Lower lobe of right lung (tissue), 2 donors: ENCODE measurements at regions not wholly inside any gene's neighbourhood (a gene's known extent, or its start where the extent isn't known, plus 50 kb on each side); places are given as distances from the start of the nearest gene placed in this dataset.

ENCODE experiments used
- ATAC-seq, 2 donors: fragments of 200-7000 bp; cut with Tn5 transposase; one replicate each; pipeline ENCODE4 v1.9.1; 2020 to 2022; ENCODE audit warnings: mild to moderate bottlenecking in 2 of 2, moderate library complexity in 2 of 2
- DNase-seq: peaks from one replicate; pipeline ENCODE4 v3.0.0-alpha.2; 2020
- H3K27ac ChIP-seq: fragments of 200-600 bp; one replicate; pipeline ENCODE4 v1.8.0; 2022
- H3K27me3 ChIP-seq: fragments of 200-600 bp; one replicate; pipeline ENCODE4 v1.8.0; 2022; ENCODE audit warnings: low read depth
- H3K36me3 ChIP-seq: fragments of 200-600 bp; one replicate; pipeline ENCODE4 v1.8.0; 2022; ENCODE audit warnings: mild to moderate bottlenecking
- H3K4me1 ChIP-seq: fragments of 200-600 bp; one replicate; pipeline ENCODE4 v1.8.0; 2022
- H3K4me3 ChIP-seq: fragments of 200-600 bp; one replicate; pipeline ENCODE4 v1.8.0; 2022; ENCODE audit warnings: mild to moderate bottlenecking
- H3K9me3 ChIP-seq: fragments of 200-600 bp; one replicate; pipeline ENCODE4 v1.8.0; 2022
- CTCF ChIP-seq: fragments of 200-600 bp; IDR thresholded peaks from one replicate; pipeline ENCODE4 v1.8.0; 2022; ENCODE audit warnings: antibody characterized with exemption, mild to moderate bottlenecking
- intact Hi-C: fragments of 100-400 bp; cut with DNase I; formaldehyde crosslinking; loops from one replicate; pipeline ENCODE4 v1.11.0; 2022
- donor health status: DM: no; HTN: yes; CAD: no; lungs with severe emphysema.

DNA sequence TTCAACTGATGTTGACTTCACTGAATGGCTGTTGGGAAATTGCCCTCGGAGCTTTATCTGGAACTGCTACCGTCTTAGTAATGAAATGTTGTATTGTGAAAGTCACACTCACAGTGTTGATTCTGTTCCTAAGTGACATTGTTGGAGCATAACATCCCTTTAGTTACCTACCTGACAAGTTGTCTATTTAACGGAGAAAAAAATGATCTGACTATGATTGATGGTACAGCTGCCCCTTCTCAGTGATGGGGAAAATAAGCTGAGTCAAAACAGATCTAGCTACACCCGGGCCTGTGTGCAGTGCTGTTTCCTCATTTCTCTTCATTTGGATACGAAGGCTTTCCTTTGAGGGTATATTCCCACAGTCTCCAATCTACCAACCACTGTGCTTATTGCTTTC is 472.3 kb upstream of the BRINP3 start:
- H3K4me1 ChIP-seq = no peaks in the 10 kb centered on the region
- no peak for ATAC-seq
- no peak for TF ChIP-seq CTCF
- H3K9me3 ChIP-seq = no peaks in the 10 kb centered on the region
- H3K27me3 ChIP-seq = no peaks in the 10 kb centered on the region
- no peak overlapping the region for H3K4me3 ChIP-seq
- H3K27ac ChIP-seq = no peak overlapping the region
- no peak for DNase-seq
- no peaks in the 10 kb centered on the region for H3K36me3 ChIP-seq
- intact Hi-C loops = no loop called here

- intact Hi-C loops = no loop called here
- no peak for DNase-seq
- no peak for TF ChIP-seq CTCF
Measured at GRCh38 chr1:190957565-190957964, 479.9 kb upstream of the BRINP3 start.

DNA sequence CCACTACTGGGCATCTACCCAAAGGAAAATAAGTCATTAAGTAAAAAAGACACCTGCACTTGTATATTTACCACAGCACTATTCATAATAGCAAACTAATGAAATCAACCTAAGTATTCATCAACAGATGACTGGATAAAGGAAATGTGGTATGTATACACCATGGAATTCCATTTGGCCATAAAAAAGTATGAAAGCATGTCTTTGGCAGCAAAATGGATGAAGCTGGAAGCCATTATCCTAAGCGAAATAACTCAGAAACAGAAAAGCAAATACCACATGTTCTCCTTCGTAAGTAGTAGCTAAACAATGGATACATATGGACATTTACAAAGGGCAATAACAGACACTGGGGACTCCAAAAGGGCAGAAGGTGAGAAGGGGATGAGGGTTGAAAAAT is 485.7 kb upstream of the BRINP3 start:
- H3K9me3 ChIP-seq = no peaks in the 10 kb centered on the region
- intact Hi-C loops = no loop called here
- TF ChIP-seq CTCF = no peak
- H3K4me1 ChIP-seq = no peaks in the 10 kb centered on the region
- no peak for ATAC-seq
- H3K27ac ChIP-seq = no peak overlapping the region
- DNase-seq = no peak
- H3K27me3 ChIP-seq = no peaks in the 10 kb centered on the region
- H3K4me3 ChIP-seq = no peak overlapping the region
- no peaks in the 10 kb centered on the region for H3K36me3 ChIP-seq

More at GRCh38 chr1:190957565-190957964, 479.9 kb upstream of the BRINP3 start:
- no peak overlapping the region for H3K27ac ChIP-seq
- no peaks in the 10 kb centered on the region for H3K4me1 ChIP-seq
- no peak for ATAC-seq
- no peak overlapping the region for H3K4me3 ChIP-seq
- no peaks in the 10 kb centered on the region for H3K9me3 ChIP-seq
- H3K36me3 ChIP-seq = no peaks in the 10 kb centered on the region
- H3K27me3 ChIP-seq = no peaks in the 10 kb centered on the region

DNA sequence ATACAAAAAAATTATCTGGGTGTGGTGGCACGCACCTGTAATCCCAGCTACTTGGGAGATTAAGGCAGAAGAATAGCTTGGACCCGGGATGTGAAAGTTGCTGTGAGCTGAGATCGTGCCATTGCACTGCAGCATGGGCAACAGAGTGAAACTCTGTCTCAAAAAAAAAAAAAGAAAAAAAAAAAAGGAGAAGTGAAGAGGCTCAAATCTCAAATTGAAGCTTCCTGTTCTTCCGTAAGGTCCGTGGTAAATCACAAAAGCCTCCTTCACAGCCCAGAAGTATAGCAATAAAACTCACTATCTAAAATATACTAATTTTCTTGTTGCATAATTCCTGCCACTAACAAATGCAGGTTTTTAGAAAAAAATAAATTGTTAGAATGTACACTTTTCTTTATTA is 498.2 kb upstream of the BRINP3 start:
- intact Hi-C loops = no loop called here
- no peak for DNase-seq
- H3K27ac ChIP-seq = no peak overlapping the region
- ATAC-seq = no peak
- no peaks in the 10 kb centered on the region for H3K36me3 ChIP-seq
- H3K4me3 ChIP-seq = no peak overlapping the region
- no peaks in the 10 kb centered on the region for H3K4me1 ChIP-seq
- no peaks in the 10 kb centered on the region for H3K9me3 ChIP-seq
- TF ChIP-seq CTCF = no peak
- no peaks in the 10 kb centered on the region for H3K27me3 ChIP-seq

DNA sequence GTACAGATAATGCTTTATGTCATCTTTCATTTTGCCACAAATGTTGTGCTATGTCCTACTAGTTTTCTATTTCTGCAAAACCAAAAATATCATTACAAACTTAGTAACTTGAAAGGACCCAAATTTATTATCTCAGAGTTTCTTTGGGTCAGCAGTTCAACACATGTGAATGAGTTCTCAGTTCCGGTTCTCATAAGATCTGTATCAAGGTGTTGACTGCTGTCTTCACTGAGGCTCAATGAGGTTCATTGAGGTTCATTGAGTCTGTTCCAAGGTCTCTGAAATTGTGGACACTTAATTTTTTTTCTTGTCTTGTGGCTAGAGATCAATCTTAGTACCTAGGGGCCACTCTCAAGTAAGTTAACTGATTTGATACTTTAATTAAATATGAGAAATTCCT is 525.1 kb upstream of the BRINP3 start:
- Histone ChIP-seq H3K4me3 (no peak overlapping the region), H3K27me3 (no peaks in the 10 kb centered on the region), H3K27ac (no peak overlapping the region), H3K36me3 (no peaks in the 10 kb centered on the region), H3K9me3 (no peaks in the 10 kb centered on the region), H3K4me1 (no peaks in the 10 kb centered on the region)
- no peak for TF ChIP-seq CTCF
- ATAC-seq = no peak
- intact Hi-C loops = no loop called here
- DNase-seq = no peak

DNA sequence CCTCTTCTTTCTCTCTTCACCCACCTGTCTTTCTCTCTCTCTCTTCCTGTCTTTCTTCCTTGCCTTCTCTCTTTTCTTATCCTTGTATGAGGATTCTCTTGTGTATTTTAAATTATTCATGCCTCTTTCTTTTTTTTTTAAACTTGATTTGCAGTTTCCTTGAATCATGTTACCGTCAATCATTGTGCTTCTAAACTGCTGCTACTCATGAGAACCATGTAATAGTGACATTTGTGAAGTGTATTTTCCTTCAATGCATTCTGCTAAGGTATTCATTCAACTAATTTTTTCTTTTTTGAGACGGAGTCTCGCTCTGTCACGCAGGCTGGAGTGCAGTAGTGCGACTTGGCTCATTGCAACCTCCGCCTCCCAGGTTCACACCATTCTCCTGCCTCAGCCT is 539.1 kb upstream of the BRINP3 start:
- DNase-seq = no peak
- Histone ChIP-seq H3K27ac (no peak overlapping the region), H3K36me3 (no peaks in the 10 kb centered on the region), H3K4me3 (no peak overlapping the region), H3K9me3 (no peaks in the 10 kb centered on the region), H3K27me3 (no peaks in the 10 kb centered on the region), H3K4me1 (no peaks in the 10 kb centered on the region)
- no peak for ATAC-seq
- TF ChIP-seq CTCF = no peak
- intact Hi-C loops = no loop called here
